Inferior parietal cortex (tissue), 1 donor: ENCODE measurements at regions not wholly inside any gene's neighbourhood (a gene's known extent, or its start where the extent isn't known, plus 50 kb on each side); places are given as distances from the start of the nearest gene placed in this dataset.
A peak's percentile ranks its signal among the peaks of the same experiment; 100 is the strongest.

Experiments
- DNase-seq: peaks from one replicate; pipeline ENCODE4 v3.0.0-alpha.2; 2016; ENCODE audit errors: extremely low spot score

DNA sequence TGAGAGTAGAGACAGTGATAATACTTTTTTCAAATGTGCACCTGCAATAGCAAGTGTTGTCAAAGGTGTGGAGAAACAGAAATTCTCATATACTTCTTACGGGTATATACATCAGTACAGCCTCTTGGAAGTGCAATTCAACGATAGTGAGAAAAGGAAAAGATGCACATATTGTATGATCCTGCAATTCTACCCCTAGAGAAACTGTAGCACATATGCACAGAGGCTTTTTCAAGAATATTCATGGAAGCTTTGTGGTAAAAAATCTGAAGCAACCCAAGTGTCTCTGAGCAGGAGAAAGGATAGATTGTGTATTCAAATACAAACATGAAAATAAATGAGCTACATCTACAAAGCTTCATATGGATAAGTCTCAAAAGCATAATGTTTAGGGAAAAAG is 94.7 kb upstream of the PREP start:
- no peak for DNase-seq

GRCh38 chr6:105495515-105495914 is 92.6 kb upstream of the PREP start:
- no peak for DNase-seq

GRCh38 chr6:105494688-105495087 is 91.8 kb upstream of the PREP start:
- no peak for DNase-seq

DNA sequence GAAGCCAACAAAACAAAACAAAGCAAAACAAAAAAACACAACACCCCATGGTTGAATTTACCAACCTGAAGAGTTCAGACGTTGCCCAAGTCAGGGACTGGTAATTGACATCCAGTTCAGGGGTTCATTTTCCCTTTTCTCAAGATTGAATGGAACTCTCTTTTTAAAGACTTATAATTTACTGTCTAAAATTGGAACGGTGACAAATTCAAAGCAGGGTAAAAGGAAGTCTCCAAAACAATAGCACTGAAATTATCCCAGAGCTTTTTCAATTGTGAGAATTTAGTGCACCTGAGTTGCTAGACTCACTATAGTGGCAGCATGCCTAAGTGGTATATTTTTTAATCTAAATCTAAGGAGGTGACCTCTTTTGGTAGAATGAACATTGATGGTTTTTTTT is 90.9 kb upstream of the PREP start:
- DNase-seq, result no peak

DNA sequence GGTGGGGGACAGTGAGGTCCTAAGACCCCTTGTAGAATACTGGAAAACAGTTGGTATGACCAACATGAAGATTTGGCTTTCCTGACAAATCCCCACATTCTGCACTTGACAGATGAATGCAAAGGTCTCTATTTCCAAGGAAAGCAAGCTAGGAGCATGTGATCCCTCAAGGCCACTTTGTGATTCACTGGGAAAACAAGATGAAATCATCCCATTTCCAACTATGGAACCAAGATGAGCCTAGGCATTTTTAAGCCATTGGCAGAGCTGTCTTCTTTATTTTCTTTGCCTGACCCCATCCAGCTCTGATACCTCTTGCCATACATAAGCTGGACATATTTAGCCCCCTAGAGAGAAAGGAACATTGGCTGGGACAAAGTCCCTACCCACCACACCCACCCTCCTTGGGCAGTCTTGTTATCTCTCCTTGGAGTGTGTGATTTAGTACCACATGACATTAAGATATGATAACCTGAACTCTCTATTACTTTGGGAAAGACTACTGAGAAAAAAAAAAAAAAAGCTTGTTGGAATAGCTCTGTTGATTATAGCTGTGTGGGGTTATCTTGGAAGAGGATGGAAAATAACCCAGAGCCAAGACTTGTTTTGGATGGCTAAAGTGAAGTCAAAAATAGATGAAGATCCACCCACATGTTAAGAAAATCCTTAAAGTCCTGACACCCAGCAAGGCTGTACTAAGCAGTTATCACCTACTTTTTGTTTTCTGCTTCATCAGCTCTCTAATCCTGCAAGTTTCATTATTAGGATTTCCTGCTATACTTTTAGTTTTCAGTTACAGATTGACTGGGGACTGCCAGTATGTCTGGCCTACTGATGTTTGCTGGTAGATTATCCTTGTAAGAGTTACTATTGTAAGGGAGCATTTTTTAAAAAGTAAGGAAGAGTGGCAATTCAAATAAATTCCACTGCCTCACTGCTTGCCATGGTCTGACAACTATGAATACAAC is 90.1 kb upstream of the PREP start:
- DNase-seq, result no peak

DNA sequence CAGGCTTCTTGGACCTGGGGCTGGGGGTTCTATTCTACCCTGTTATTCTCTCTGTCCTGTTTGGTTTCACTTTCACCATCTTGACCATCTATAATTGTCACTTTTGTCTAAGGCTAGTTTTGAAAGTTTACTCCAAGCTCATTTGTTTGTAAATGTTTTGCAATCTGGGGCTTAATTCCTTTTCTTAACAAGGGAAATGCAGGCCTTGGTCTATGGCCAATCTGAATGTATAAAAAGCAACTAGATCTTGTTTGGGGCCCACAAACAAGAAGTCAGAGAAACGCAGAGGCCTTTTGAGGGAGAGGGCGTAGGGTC is 86.3 kb upstream of the PREP start:
- no peak for DNase-seq

DNA sequence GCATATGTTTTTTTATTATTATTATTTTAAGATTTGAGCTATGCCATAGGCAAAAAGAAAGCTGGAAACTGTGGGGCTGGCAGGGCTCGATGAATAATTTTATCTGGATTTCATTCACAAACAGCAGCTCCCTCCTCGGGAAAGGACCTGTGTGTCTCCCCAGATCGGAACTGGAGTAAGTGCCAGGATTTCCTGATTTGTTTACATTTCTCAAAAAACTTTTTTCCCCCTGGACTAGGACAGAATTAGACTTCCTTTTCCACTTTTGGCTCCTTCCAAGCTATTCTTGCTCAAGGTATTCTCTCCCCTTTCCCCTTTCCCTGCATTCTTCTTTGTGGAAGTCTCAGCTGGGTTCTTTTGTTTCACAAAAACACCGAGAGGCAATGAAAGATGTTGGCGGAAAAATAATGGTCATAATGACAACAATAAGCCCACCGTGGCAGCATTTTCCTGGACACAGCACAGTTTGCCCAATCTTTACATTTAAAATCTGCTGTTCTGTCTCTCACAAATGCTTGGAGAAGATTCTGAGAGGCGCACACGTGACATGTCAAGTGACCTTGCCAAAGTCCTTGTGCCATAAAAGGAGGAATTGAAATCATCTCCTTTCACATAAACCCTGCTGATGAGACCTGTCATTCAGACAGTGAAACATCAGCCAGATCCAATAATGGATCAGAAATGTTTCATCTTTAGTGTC is 85.8 kb upstream of the PREP start:
- DNase-seq, result no peak

DNA sequence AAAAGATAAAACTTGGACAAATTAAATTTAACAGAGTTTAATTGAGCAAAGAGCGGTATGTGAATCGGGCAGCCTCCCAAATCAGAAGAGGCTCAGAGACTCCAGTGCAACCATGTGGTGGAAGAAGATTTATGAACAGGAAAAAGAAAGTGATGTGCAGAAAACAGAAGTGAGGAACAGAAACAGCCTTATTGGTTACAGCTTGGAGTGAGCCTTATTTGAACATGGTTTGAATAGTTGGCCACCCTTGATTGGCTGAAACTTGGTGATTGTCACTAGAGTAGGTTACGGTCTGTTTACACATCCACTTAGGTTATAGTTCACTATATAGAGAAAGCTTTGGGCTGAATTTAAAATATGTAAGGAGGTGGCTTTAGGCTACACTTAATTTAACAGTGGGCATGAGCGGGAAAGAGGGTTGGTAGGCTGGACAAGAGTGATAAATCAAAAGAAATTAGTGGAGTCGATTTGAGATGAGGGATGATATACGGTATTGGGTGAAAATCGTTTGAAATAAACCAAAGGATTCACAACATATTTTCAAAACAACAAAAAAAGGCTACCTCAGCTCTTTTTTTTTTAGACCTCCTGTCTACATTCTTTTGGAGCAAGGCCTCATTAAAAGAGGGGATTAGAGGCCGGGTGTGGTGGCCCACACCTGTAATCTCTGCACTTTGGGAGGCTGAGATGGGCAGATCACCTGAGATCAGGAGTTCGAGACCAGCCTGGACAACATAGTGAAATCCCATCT is 84.3 kb upstream of the PREP start:
- DNase-seq, result no peak

- DNase-seq, result no peak
These were observed 82.6 kb upstream of the PREP start for GRCh38 chr6:105485456-105485855.

DNA sequence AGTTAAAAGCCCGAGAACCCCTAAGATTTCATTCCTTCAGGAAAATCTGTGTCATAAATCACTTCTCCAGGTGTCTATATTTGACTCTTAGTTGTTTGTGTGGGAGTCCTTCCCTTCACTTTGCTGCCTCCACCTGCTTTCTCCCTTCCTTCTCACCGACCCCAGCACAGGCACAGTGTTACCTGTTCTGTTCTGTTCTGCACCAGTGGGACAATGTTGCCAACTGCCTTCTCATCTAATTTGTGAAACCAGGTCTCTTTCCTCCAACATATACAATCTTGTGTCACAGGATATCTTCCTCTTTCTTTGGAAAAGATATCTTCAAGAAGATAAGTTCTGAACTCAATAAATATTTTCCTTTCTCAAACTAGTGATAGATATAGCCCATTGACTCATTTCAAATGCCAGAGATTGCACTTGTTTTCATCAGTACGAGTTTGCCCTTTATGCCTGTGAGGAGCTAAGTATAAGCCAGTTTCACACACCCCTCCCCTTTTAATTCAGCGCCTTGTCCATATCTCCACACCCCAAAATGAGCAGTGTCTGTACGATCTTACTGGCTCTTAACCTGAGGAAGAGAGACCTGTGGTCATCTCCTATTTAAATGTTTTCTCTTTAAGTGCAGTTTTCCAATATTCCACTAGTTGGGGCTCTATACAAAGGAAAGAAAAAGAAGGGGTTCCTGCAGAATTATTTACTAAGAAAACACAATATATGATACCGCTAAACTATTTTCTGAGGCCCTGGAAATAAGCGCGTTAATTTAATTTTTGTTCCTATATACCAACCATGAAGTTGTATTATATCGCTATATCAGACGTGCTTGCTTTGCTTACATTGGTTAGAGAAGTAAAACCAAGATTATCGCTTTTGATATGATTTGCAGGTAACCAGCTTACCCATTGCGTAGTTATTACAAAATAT is 81.6 kb upstream of the PREP start:
- DNase-seq, result peak; percentile 88

DNA sequence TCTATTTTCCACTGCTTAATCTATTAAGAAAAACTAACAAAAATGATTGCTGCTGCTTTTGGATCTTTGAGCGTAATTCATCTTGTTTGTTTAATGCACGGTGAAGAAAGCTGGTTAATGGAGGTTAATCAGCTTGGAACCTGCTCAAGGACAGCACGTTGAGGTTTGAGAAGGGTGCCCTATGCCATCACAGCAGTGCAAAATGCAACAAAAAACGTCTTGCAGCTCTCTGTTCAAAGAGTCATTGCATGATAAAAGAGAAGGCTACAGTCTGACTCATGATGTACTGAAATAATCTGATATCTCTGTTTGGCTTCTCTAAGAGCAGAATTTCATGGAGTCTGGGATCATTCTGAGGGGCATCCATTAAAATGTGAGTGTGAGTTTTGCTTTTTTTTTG is 80.6 kb upstream of the PREP start:
- no peak for DNase-seq

- DNase-seq, result no peak
These were observed 80.0 kb upstream of the PREP start for GRCh38 chr6:105482921-105483320.

- no peak for DNase-seq
These were observed 79.5 kb upstream of the PREP start for GRCh38 chr6:105482227-105482844.

DNA sequence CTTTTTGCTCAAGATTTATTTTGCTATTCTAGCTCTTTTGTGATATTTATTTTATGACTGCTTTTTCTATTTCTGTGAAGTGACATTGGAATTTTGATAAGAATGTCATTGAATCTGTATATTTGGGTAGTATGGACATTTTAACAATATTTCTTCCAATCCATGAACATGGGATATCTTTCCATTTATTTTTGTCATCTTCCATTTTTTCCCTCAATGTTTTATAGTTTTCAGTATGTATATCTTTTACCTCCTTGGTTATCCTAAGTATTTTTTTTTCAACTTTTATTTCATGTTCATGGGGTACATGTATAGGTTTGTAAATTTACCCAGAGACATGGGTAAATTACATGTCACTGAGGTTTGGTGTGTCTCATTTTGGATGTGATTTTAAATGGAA is 74.1 kb upstream of the PREP start:
- DNase-seq, result no peak

- DNase-seq, result no peak
These were observed 71.4 kb upstream of the PREP start for GRCh38 chr6:105474234-105474633.

DNA sequence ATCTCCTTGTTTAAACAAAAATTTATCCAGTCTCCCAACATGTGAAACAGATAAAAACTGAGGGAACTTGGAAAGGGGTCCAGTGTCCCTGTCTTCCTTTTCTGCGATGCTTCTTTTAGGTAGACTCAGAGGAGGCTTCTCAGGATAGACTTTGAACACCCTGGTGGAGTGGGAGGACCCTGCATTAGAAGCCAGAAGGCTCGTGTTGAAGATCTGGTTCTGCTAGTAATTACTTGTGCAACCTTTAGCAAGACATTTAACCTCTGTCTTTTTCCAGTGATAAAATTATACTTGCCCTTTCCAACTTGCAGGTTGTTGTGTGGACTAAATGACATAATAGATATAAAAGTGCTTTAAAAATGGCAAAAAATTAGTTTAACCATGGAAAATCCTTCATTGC is 67.1 kb upstream of the PREP start:
- DNase-seq, result no peak

DNA sequence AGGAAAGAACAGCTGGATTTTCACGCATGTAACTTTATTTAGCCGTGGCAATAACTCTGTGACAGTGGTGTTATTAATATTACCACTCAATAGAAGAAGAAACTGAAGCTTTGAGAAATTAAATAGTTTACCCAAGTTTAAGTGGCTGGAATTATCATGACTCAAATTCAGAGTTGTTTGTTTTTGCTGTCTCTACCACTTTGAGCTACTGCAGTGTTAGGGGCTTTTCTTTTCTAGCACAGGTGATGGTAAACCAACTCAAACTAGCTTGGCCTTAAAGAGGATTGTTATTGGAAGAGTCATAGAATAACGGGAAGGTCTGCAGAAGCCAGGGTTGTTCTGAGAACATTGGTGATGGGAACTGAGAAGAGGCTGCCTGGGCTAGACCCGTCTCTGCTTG is 66.0 kb upstream of the PREP start:
- DNase-seq, result no peak

GRCh38 chr6:105460860-105461259 is 58.0 kb upstream of the PREP start:
- DNase-seq, result no peak

DNA sequence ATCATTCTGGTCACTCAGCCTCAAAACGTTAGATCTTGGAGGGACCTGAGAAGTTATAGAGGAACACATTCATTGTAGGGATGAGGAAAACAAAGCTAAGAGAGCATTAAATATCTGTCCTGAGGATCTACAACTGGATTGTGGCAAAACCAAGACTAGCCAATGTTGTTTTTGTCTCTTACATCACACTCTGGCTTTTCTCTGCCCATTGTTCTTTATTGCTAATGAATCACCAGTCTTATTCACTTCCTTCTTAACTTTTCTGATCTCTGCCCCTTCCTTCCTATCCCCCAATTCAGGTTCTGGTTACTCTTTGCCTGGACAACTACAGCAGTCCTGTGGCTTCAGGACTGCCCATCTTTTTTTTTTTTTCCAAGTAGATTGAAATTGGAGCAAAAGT is 57.0 kb upstream of the PREP start:
- no peak for DNase-seq

DNA sequence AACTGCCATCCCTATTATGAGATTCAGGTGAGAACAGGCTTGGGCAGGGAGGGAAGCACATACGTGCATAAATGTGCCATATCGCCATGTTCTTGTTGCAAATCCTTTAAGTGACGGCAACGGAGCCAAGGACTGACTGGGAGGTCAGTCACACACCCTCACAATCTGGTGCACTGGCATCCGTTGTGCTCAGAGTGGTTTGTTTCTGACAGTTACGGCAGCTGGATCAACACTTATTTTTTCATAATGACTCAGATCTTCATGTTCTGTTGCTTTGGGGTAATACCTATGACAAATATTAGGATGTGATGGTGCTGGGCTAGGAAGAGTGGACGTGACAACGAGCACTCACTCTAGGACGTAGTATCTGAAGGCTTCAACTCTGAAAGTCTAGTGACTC is 56.2 kb upstream of the PREP start:
- no peak for DNase-seq

DNA sequence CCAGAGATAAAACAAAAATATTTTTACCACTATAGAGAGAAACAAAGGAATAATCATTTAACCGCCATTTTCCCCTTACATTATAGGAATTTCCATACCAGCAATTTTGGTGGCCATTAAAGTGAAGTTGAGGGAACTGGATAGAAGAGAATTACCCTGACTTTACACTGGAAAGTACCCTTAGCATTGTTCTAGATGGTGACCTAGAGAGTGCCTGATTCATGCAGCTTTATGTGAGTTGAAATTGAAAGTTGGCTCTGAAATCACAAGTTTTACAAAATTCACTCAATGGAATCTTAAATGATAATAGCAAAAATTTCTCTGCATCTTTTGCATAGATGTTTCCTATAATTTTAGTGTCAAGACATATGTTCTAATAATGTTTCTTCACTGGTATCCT is 55.7 kb upstream of the PREP start:
- DNase-seq, result no peak
